DOHH2 (cell line): ENCODE measurements at regions not wholly inside any gene's neighbourhood (a gene's known extent, or its start where the extent isn't known, plus 50 kb on each side); places are given as distances from the start of the nearest gene placed in this dataset.

ENCODE experiments used
- EZH2phosphoT487 ChIP-seq: fragments of 200-600 bp; sonication (generic); IDR thresholded peaks from 2 replicates; pipeline ENCODE4 v1.6.1; 2017; ENCODE audit warnings: borderline replicate concordance, mild to moderate bottlenecking, antibody characterized with exemption, low read length, moderate library complexity, mixed read lengths
- TF ChIP-seq, protein P1 (sequence below): fragments of 200-600 bp; sonication (generic); IDR thresholded peaks from one replicate; pipeline ENCODE4 v1.5.1; 2014; ENCODE audit warnings: antibody characterized with exemption, mild to moderate bottlenecking, low read depth, low read length; ENCODE audit not compliant: poor library complexity, severe bottlenecking

DNA sequence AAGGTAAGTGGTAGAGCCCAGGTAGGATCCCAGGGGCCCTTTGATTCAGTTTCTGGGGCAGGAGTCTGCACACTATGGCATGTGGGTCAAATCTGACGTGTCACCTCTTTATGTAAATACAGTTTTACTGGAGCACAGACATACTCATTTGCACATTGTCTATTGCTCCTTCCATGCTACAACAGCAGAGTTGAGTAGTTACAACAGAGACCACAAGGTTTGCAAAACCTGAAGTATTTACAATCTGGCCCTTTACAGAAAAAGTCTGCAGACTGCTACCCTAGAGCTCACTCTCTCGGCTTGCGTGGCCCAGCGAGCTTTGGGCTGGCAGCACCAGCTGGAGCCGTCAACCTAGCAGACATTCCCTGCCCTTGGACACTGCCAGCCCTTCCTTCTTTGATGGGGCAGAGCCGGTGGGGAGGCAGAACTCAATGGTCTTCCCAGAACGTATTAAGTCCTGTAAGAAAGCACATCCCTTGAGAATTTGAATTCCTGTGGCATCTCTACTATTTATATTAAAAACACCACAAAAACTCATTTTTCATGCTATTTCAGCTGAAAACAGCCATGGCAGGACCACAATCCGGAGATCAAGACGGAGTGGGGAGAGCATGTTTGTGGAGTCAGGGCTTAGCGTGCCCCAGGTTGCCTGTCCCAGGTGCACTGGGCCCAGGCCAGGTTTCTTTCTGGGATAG is 133.1 kb upstream of the NUDT7 start:
- TF ChIP-seq, protein P1, sequence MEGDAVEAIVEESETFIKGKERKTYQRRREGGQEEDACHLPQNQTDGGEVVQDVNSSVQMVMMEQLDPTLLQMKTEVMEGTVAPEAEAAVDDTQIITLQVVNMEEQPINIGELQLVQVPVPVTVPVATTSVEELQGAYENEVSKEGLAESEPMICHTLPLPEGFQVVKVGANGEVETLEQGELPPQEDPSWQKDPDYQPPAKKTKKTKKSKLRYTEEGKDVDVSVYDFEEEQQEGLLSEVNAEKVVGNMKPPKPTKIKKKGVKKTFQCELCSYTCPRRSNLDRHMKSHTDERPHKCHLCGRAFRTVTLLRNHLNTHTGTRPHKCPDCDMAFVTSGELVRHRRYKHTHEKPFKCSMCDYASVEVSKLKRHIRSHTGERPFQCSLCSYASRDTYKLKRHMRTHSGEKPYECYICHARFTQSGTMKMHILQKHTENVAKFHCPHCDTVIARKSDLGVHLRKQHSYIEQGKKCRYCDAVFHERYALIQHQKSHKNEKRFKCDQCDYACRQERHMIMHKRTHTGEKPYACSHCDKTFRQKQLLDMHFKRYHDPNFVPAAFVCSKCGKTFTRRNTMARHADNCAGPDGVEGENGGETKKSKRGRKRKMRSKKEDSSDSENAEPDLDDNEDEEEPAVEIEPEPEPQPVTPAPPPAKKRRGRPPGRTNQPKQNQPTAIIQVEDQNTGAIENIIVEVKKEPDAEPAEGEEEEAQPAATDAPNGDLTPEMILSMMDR = no peak
- no peak for TF ChIP-seq EZH2phosphoT487
